GM19468 (cell line): ENCODE measurements at regions not wholly inside any gene's neighbourhood (a gene's known extent, or its start where the extent isn't known, plus 50 kb on each side); places are given as distances from the start of the nearest gene placed in this dataset.

Experiments used
- ATAC-seq: cut with Tn5 transposase; IDR thresholded peaks from one replicate; pipeline ENCODE4 v1.9.1; 2021; ENCODE audit warnings: mild to moderate bottlenecking, moderate library complexity, moderate number of reproducible peaks; ENCODE audit not compliant: unreplicated experiment; ENCODE audit errors: extremely low read depth

GRCh38 chr1:208855403-208855802 lies 611.2 kb upstream of the PLXNA2 start:
- peak; percentile 47 for ATAC-seq

GRCh38 chr1:208857465-208857864 lies 613.3 kb upstream of the PLXNA2 start:
- ATAC-seq, result no peak

GRCh38 chr1:208858738-208859137 lies 614.6 kb upstream of the PLXNA2 start:
- no peak for ATAC-seq

- no peak for ATAC-seq
Measured at GRCh38 chr1:208864366-208864965, 620.3 kb upstream of the PLXNA2 start.

- no peak for ATAC-seq
Measured at GRCh38 chr1:208866386-208866955, 622.3 kb upstream of the PLXNA2 start.

- no peak for ATAC-seq
Measured at GRCh38 chr1:208868554-208868953, 624.4 kb upstream of the PLXNA2 start.

- no peak for ATAC-seq
Measured at GRCh38 chr1:208874915-208875314, 630.7 kb upstream of the PLXNA2 start.

GRCh38 chr1:208879022-208879421 lies 634.8 kb upstream of the PLXNA2 start:
- ATAC-seq, result no peak

GRCh38 chr1:208880433-208881100 lies 636.4 kb upstream of the PLXNA2 start:
- no peak for ATAC-seq

- no peak for ATAC-seq
Measured at GRCh38 chr1:208885060-208885459, 640.9 kb upstream of the PLXNA2 start.

- no peak for ATAC-seq
Measured at GRCh38 chr1:208885650-208886049, 641.5 kb upstream of the PLXNA2 start.

- ATAC-seq, result no peak
Measured at GRCh38 chr1:208888376-208888775, 644.2 kb upstream of the PLXNA2 start.

GRCh38 chr1:208892147-208892546 lies 648.0 kb upstream of the PLXNA2 start:
- no peak for ATAC-seq

GRCh38 chr1:208893251-208893650 lies 649.1 kb upstream of the PLXNA2 start:
- ATAC-seq, result no peak

GRCh38 chr1:208895181-208895580 lies 651.0 kb upstream of the PLXNA2 start:
- ATAC-seq, result no peak

GRCh38 chr1:208895820-208896219 lies 651.6 kb upstream of the PLXNA2 start:
- no peak for ATAC-seq

- no peak for ATAC-seq
Measured at GRCh38 chr1:208896768-208897167, 652.6 kb upstream of the PLXNA2 start.

- ATAC-seq, result no peak
Measured at GRCh38 chr1:208899438-208899837, 655.3 kb upstream of the PLXNA2 start.

- ATAC-seq, result no peak
Measured at GRCh38 chr1:208903251-208903905, 659.2 kb upstream of the PLXNA2 start.

- ATAC-seq, result no peak
Measured at GRCh38 chr1:208907790-208908189, 663.6 kb upstream of the PLXNA2 start.
